GM19239 (cell line): ENCODE measurements at regions not wholly inside any gene's neighbourhood (a gene's known extent, or its start where the extent isn't known, plus 50 kb on each side); places are given as distances from the start of the nearest gene placed in this dataset.

Experiments used
- DNase-seq: peaks from one replicate; pipeline ENCODE4 v3.0.0; 2011; ENCODE audit warnings: low spot score; ENCODE audit not compliant: insufficient read length
- FAIRE-seq: peaks from 2 replicates; lab custom pipeline; 2011; peaks lifted over from hg19 to GRCh38; lab: Jason Lieb, UNC

DNA sequence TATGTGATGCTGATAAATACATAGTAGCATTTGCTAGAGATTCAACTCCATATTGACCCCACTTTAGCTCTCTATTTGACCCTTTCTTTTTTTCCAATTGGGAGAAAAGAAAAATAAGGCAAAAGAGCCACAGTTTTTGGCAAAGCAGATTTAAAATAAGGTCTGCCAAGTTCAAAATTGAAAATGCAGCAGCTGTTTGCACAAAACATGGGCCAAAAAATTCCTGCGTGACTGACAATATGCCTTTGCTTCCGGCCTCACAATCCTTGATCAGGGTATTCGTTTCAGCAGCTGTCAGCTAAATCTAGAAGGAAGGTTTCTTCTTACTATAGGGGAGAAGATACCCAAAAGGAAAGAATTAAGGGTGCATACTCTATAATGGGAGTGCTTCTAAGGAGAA is 563.5 kb upstream of the CCDC54 start:
- DNase-seq = no peak
- FAIRE-seq = no peak

DNA sequence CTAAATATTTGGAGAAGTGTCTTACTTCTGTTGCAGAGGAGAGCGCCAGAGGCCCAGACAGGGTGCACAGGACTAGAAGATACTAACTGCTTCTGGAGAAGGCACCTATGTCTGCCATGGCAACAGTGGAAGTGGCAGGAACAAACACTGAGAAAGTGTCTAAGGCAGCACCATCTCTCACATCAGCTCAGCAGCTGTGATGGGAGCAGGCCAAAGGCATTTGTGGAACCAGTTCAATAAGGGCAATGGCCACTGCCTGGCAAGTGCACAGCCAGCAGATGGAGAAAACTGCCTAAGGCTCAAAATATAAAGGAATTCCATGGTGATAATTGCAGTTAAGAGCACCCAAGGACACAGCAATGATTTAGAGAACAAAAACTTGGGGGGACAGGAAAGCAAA is 563.0 kb upstream of the CCDC54 start:
- FAIRE-seq = no peak
- no peak for DNase-seq

DNA sequence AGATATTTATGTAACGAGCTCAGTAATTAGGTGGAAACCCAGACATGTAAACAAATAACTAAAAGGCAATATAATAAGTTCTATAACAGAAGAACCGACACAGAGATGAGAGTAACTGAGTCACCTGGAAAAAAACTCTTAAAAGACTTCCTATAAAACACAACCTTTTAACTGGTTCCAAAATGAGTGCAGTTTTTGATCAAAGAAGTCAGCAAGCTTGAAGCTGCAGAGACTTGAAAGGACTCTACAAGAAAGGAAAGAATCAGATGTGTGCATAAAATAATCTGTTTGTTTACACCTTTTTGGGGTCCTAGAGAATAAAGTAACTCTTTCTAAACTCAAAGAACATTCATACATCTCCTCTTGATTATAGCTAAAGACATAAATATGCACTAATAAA is 560.4 kb upstream of the CCDC54 start:
- FAIRE-seq (no peak), DNase-seq (no peak)

DNA sequence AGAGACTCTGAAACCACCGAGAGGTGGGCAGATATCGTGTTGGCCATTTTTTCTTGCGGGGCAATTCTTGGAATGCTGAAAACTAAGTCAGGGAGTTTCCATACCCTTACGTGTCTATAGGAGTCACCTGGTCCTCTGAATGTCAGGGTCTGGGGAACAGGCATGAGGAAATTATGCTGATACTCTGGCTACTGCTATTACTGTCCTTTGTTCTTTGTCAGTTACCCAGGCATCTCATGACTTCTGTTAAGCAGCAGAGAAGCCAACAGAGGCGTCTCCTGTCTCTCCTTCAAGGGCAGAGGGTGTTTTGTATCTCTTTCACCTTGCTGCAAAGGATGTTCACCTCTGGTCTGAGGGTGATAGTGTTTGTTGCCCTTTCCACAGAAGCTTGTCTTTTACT is 559.5 kb upstream of the CCDC54 start:
- no peak for DNase-seq
- no peak for FAIRE-seq

DNA sequence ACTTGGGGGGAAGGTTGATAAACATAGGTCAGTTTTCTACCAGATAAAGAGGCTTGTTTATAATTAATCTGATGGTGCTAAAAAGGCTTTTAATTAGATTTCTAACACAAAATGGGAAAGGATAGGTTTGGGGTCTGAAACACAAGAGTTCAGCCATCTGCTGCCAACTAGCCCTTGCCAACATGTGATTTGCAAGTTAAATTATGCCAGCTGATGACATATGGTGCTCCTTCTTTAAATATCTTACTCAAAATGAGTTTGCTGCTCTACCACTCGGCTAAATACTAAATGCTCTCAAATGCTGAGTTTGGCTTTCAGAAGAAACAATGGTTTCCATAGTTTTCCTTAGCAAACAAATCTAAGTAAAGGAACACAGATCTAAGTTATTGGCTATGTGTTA is 557.8 kb upstream of the CCDC54 start:
- FAIRE-seq = no peak
- no peak for DNase-seq

DNA sequence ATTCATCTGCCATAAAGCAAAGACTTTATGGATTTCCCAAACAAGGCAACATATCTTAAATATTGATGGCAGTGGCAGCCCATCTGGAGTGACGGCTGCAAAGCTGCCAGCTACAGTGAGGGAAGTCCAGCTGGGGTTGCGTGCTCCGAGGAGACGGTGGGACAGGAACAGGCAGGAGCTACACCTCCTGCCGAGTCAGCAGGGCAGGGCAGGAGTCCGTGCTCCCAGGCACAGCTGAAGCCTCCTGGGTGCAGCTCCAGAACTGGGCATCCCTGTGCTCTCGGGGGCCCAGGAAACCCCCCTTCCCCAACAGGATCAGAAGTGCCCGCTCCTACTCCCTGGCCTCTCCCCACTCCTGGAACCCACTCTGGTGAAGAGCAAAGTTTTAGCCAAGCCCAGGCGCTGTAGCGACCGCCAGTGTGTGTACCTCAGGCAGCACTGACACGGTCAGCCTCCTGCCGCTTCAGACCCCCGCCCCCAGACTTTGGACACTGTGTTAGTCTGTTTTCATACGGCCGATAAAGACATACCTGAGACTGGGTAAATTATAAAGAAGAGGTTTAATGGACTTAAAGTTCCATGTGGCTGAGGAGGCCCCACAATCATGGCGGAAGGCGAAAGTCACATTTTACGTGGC is 556.4 kb upstream of the CCDC54 start:
- no peak for DNase-seq
- FAIRE-seq = no peak

DNA sequence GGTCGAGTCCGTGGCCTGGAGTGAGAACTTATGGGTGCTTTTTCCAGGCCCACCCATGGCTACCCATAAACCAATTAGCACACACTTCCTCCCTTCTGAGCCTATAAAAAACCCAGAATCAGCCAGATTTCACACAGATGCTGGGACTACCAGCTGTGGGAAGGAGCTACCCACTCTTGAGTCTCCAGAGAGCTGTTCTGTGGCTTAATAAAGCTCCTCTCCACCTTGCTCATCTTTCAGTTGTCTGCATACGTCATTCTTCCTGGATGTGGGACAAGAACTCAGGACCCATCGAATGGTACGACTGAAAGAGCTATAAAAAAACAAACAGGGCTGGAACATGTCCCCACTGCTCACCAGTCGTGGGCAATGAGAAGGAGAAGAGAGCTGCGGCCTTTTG is 555.4 kb upstream of the CCDC54 start:
- FAIRE-seq (no peak), DNase-seq (no peak)

DNA sequence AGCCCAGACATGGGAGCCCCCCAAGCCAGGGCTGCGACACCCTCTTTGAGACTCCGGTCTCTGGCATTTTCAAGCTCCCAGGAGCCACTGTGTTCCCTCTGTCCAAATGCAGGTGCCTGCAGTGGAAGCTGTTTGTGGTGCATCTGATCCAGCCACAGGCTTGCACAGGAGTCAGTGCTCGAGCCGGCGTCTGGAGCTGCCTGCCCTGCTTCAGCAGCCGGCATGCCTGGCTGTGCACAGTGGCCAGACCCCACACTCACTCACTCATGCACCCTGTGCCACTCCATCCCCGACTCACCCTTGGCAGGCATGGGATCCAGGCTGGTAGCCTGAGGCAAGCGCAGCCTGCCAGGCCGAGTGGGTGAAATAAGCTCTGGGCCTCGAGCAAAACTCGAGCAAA is 555.0 kb upstream of the CCDC54 start:
- FAIRE-seq (no peak), DNase-seq (no peak)

DNA sequence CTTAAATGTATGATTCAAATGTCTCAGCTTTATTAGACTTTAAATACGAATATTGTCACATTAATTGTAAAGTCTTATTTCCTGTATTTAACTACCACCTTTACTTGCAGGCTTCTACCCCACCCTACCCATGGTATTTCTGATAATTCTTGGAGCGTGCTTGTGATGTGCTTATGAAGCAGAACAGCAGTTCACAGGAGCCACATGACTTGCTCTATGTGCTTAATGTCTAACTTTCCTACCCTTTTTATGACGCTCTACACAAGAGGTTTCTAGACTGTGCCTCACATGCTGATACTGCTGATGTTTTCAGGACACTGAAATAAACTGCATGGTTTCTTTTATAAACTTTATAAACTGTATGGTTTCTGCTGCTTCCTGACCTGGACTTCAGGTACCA is 553.5 kb upstream of the CCDC54 start:
- DNase-seq (no peak), FAIRE-seq (no peak)

DNA sequence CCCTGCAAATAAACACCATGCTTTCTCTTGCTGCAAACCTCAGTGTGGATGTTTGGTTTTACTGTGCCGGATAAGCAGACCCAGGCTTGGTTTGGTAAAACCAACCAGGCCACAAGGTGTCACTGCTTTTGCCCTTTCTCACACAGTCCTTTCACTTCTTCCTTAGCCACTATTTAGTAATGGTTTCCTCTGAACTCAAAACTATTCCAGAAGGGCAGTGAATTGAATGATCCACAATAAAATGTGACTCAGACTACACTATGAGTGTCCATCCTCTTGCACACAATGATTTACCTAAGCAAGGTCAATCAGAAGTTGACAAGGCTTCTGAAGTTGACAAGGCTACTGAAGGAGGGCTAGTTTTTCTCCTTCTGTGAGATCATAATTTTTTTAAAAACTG is 552.4 kb upstream of the CCDC54 start:
- DNase-seq = no peak

DNA sequence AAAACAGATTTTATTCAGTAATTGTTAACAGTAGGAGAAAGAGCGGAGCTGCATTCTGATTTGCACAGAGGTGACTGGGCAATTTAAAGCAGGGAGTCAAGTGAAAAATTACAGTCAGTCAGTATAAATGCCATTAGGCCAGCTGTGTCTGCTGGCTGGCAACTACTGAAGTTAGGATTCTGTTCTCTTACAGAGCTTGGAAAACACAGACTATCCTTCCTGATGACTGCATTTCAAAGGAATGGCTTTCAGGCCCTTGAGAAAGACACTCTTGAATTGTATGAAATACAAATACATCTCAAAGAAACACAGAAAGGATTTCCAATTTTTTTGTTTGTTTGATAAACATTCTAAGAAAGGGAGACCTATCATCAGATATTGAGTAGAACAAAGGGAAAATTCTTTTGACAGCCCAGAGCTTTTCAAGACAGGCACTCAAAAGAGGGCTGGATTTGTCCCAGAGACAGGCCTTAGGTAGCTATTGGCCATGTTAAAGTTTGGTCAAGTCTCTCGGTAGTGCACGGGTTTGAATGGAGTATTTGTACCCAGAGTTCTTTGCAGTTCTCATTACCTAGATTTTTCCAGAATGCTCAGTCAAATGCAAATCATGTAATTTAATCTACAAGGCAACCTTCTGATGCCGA is 551.2 kb upstream of the CCDC54 start:
- no peak for DNase-seq
- FAIRE-seq = no peak

More for the DNA sequence above, 552.4 kb upstream of the CCDC54 start:
- no peak for FAIRE-seq

DNA sequence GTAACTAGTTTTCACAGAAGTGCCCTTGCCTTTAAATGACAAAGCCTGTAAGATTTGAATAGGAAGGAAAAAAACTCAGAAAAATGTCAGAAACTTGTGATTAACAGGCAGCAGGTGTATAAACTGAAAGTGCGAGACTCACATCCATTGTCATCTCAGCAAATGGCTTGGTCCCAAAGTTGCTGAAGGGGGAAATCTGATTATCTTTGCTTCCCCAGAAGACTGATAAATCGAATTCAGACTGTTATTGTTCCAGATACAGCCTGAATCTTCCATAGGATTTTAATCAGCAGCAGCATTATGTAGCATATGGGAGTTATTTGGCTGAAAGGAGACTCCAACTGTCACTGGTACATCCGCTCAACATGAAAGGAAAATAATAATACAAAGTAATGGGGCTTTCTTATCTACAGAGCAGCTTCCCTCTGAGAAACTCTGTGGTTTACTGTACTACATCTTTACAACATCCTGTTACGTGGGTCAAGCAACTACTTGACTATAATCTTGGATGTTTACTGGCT is 550.4 kb upstream of the CCDC54 start:
- no peak for FAIRE-seq

DNA sequence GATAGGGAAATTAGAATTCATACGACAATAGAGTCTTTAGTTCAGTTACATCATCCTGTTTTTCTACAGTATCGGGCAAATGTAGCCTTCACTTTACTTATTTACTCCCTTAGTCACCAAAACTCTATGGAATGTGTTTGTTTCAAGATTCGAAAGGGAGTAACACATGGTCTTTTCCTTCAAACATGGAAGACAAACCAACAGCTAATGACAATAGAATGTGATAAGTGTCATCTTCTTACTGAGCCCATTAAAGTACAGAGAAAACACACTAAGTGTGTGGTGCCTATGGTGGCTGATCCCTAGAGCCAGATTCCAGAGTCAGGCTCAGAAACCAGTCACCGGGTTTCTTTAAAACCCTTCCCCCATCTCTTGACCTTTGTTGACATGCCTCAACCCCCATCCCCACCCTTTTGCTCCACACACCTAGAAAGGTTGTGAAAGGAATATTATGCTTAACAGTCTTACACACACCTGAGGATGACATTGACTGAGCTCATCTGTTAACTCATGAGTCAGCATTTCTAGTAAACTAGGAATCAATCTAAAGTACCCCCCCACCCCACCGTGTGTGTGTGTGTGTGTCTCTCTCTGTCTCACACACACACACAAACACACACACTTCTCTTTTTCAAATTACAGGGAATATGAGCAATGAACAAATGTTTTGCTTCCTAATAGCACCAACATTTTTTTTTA is 549.6 kb upstream of the CCDC54 start:
- DNase-seq = no peak
- FAIRE-seq = no peak

More for the DNA sequence above, 550.4 kb upstream of the CCDC54 start:
- no peak for DNase-seq

DNA sequence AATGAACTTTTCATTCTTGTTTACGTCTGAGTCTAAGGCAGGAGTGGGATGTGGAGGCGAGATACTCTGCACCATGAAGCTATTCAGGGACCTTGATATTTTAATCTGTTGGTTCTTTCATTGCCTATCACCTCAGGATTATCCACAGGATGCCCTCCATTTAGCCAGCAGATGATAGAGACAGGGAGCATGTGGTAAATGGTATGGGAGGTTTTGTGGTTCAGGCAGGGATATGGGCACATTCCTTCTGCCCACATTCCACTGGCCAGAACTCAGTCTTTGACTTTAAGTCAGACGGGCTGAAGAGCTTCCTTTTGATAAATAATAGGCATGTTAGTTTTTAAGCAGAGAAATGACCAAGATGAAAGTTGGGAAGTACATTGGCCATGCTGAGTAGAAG is 548.0 kb upstream of the CCDC54 start:
- DNase-seq (no peak), FAIRE-seq (no peak)

DNA sequence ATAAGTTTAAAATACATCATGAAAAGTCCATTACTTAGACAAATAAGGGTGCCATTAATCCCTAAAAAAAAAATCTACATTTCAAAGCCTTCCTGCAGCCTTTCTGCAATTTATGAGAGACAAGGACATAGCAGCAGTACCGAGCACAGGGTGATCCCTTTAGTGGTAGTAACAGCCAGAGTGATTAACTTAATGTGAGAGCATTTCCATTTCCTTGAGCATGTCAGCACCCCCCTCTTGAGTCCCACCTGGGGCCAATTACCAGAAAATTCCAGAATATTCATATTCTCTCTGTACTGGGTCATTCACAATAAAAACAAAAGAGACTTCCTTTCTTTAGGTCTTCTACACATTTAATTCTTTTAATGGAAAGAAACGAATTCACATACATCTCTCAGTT is 546.9 kb upstream of the CCDC54 start:
- DNase-seq (no peak), FAIRE-seq (no peak)

DNA sequence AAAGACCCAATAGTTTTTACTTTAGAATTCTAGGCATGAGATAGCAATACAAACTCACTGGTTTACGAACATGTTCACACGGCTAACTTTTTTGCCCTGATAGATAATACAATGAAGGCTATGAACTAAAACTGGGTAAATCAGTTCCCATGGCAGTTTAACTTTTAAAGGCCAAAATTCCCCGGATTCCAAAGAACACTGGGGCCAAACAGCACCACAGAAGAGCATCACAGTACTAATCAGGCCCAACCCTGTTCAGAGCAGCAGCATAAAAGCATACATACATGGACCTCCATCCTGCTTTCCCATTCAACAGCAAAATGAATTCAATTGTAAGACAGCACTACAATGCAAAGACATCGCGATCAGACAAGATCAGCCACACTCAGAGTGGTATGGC is 540.3 kb upstream of the CCDC54 start:
- FAIRE-seq = no peak
- DNase-seq = no peak

DNA sequence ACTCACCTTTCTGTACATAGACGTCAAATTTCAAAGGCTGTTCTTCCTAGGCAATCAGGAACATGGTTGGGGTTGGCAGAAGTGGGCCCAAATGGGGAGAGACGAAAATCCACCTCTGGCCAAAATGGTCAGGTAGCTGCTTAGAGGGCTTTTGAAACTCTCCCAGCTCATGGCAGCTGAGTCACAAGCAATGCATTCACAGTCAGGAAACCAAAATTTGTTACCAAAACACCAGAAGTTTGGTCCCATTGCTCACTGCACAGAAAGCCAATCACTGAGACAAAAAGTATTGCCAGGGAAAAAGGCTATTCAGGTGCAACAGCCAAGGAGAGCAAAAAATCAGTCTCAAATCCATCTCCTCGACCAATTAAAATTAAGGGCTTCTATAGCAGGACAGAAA is 539.6 kb upstream of the CCDC54 start:
- FAIRE-seq (no peak), DNase-seq (no peak)

DNA sequence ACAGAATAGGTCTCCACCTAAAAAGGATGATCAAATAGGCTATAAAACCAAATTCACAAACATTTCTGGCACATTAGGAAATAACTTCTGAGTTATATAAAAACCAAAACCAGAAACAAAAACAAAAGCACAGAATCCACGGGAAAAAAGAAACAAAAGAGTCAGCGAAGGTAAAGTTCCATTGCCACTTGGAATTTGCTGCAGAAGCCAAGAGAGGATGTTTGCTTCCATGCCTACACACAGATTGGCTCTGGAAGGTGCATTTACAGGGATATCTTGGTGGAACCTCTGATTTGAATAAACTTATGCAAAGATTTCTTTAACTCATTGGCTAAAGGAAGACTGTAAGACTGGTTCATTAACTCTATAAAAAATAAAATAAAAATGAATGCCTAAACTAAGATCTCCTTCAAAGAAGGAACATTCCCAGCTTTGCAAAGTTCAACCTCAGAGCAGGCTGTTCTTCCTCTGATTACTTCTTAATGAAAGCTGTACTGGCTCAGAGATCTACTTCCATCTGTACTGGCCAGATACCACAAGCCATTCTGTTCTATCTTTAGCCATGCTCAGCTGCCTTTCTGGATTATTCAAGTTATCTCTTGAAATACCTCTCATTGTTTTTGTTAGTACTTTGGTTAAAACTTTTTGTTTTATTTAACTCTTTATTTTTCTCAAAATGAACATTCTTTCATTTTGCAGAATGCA is 537.5 kb upstream of the CCDC54 start:
- no peak for FAIRE-seq
- DNase-seq = no peak

DNA sequence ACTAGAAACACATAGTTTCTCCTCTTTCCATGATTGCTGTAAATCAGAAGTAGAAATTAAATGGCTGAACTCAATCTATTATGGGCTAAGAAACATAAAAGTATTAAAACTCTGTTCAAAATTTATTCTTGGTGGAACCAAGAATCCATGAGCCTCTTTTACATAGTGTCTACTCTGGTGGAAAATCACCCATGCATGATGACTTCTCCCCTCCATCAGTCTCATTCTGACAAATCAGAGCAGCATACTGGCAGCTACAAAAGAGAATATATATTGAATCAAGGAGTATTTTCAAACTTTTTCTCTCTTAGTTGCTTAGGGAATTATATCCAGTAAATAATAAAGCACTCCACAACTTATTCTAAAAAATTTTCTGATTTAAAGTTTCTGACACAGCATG is 536.9 kb upstream of the CCDC54 start:
- DNase-seq = no peak
- no peak for FAIRE-seq

DNA sequence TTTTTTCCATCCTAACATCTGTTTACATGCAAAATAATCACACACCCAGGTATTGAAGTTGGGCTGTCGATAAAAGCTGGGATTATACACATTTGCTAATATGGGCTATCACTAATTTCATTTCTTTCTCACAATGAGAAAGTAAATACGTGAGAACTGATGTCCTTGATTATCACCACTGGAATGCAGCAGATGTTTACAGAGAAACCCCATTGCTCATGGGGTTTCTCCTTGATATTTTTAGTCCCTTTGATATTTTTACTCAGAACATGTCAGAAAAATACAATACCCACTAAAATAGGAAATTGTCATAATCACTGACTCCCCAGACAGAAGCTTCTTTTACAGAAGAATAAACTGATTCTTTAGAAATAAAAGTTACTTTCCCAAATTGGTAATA is 535.1 kb upstream of the CCDC54 start:
- DNase-seq (no peak), FAIRE-seq (no peak)

DNA sequence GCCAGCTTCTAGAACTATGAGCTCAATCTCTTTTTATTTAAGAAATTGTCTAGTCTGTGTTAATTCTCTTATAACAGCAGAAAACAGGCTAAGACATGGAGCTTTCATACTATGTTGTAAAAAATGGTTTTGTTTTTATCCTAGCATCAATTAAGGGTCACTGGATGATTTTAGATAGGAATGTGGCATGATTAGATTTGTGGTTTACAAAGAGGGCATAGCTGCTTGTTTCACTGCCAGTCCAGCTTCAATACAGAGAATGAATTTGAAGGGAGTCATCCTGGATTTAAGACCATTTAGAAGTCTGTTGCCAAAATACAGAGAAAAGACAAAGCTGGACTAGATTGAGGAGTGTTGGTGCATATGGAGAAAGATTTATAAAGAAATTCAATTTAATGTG is 532.6 kb upstream of the CCDC54 start:
- DNase-seq = no peak
- FAIRE-seq = no peak
